HEK293 (cell line): ENCODE measurements at regions not wholly inside any gene's neighbourhood (a gene's known extent, or its start where the extent isn't known, plus 50 kb on each side); places are given as distances from the start of the nearest gene placed in this dataset.
A peak's percentile ranks its signal among the peaks of the same experiment; 100 is the strongest.

Source experiments
- CTCF ChIA-PET: fragments of 350-600 bp; formaldehyde crosslinking; extraction: SDS; loops from one replicate; lab custom pipeline; 2021; ENCODE audit warnings: antibody characterized with exemption; lab: Yijun Ruan, JAX
- POLR2A ChIA-PET: fragments of 300-600 bp; formaldehyde crosslinking; extraction: SDS; loops from one replicate; lab custom pipeline; 2020; ENCODE audit warnings: antibody characterized with exemption, inconsistent platforms; lab: Yijun Ruan, JAX
- H3K27ac ChIP-seq: fragments of 200-500 bp; sonication (Bioruptor generic); 2 replicates; pipeline ENCODE4 v1.5.1; 2014; ENCODE audit warnings: low read depth, low read length, control low read depth, inconsistent platforms; ENCODE audit errors: extremely low read depth
- H3K36me3 ChIP-seq, 2 experiments: fragments of 200-500 bp in 1 of 2; sonication (Bioruptor generic) in 1 of 2; 1 replicate in 1 of 2; 2 replicates in 1 of 2; pipeline ENCODE4 v1.5.1; 2014 to 2017; ENCODE audit warnings: inconsistent platforms in 2 of 2, low read length in 2 of 2; ENCODE audit not compliant: control insufficient read depth in 2 of 2, insufficient read depth in 1 of 2
- H3K4me1 ChIP-seq: fragments of 200-500 bp; sonication (Bioruptor generic); 2 replicates; pipeline ENCODE4 v1.5.1; 2014; ENCODE audit warnings: mild to moderate bottlenecking, low read length, inconsistent platforms; ENCODE audit not compliant: control insufficient read depth, insufficient read depth
- H3K4me3 ChIP-seq: 2 replicates; pipeline ENCODE4 v1.5.1; 2011; ENCODE audit warnings: low read depth, mild to moderate bottlenecking, control low read depth, low read length, moderate library complexity
- H3K9me3 ChIP-seq: fragments of 200-500 bp; sonication (Bioruptor generic); 2 replicates; pipeline ENCODE4 v1.5.1; 2014; ENCODE audit warnings: low read depth, low read length, inconsistent platforms; ENCODE audit not compliant: control insufficient read depth, insufficient read depth
- GLI2 ChIP-seq: fragments of 450-650 bp; formaldehyde crosslinking; IDR thresholded peaks from 2 replicates; pipeline ENCODE4; 2017; ENCODE audit warnings: missing biosample characterization, missing genetic modification characterization, low read depth, borderline replicate concordance
- KLF7 ChIP-seq: fragments of 450-650 bp; formaldehyde crosslinking; IDR thresholded peaks from 2 replicates; pipeline ENCODE4 v1.5.1; 2016; ENCODE audit warnings: missing biosample characterization, missing genetic modification characterization, borderline replicate concordance
- MYNN ChIP-seq: fragments of 450-650 bp; formaldehyde crosslinking; IDR thresholded peaks from 2 replicates; pipeline ENCODE4 v1.5.1; 2016; ENCODE audit warnings: missing biosample characterization, missing genetic modification characterization, borderline replicate concordance
- PRDM6 ChIP-seq: fragments of 450-650 bp; formaldehyde crosslinking; IDR thresholded peaks from 2 replicates; pipeline ENCODE4 v1.5.1; 2017; ENCODE audit warnings: missing biosample characterization, missing genetic modification characterization
- SALL2 ChIP-seq: fragments of 450-650 bp; formaldehyde crosslinking; IDR thresholded peaks from 2 replicates; pipeline ENCODE4 v1.5.0; 2017; ENCODE audit warnings: missing biosample characterization, mild to moderate bottlenecking, missing genetic modification characterization, borderline replicate concordance
- SETDB1 ChIP-seq: IDR thresholded peaks from one replicate; pipeline ENCODE4 v1.6.1; 2017; ENCODE audit warnings: mild to moderate bottlenecking, low read length, moderate library complexity, mixed read lengths; ENCODE audit not compliant: insufficient read length
- SP3 ChIP-seq: fragments of 450-650 bp; formaldehyde crosslinking; IDR thresholded peaks from 2 replicates; pipeline ENCODE4 v1.5.1; 2016; ENCODE audit warnings: missing biosample characterization, missing genetic modification characterization
- ZNF239 ChIP-seq: fragments of 450-650 bp; formaldehyde crosslinking; IDR thresholded peaks from 2 replicates; pipeline ENCODE4 v1.5.1; 2016; ENCODE audit warnings: missing biosample characterization, missing genetic modification characterization
- ZNF266 ChIP-seq: fragments of 450-650 bp; formaldehyde crosslinking; IDR thresholded peaks from 2 replicates; pipeline ENCODE4 v1.5.1; 2016; ENCODE audit warnings: missing biosample characterization, missing genetic modification characterization, low read depth
- ZNF274 ChIP-seq, 2 experiments: fragments of 200-500 bp in 1 of 2; fragments of 450-650 bp in 1 of 2; sonication (Bioruptor generic) in 1 of 2; formaldehyde crosslinking in 1 of 2; IDR thresholded peaks; 2 replicates each; pipeline versions ENCODE4 v1.5.1 to v1.6.1; 2014 to 2016; ENCODE audit warnings: borderline replicate concordance in 1 of 2, inconsistent platforms in 1 of 2, low read length in 1 of 2, missing biosample characterization in 1 of 2, missing genetic modification characterization in 1 of 2
- ZNF350 ChIP-seq: fragments of 450-650 bp; formaldehyde crosslinking; IDR thresholded peaks from 2 replicates; pipeline ENCODE4 v1.5.0; 2017; ENCODE audit warnings: missing biosample characterization, mild to moderate bottlenecking, missing genetic modification characterization
- ZNF404 ChIP-seq: fragments of 450-650 bp; formaldehyde crosslinking; IDR thresholded peaks from 2 replicates; pipeline ENCODE4 v1.5.1; 2017; ENCODE audit warnings: missing biosample characterization, missing genetic modification characterization
- ZNF426 ChIP-seq: fragments of 450-650 bp; formaldehyde crosslinking; IDR thresholded peaks from 2 replicates; pipeline ENCODE4 v1.5.1; 2017; ENCODE audit warnings: missing biosample characterization, missing genetic modification characterization, mild to moderate bottlenecking, inconsistent platforms, moderate library complexity
- ZNF510 ChIP-seq: fragments of 450-650 bp; formaldehyde crosslinking; IDR thresholded peaks from 2 replicates; pipeline ENCODE4 v1.5.1; 2018; ENCODE audit warnings: mild to moderate bottlenecking, missing genetic modification characterization, missing biosample characterization; ENCODE audit not compliant: insufficient replicate concordance
- ZNF529 ChIP-seq: fragments of 450-650 bp; formaldehyde crosslinking; IDR thresholded peaks from 2 replicates; pipeline ENCODE4 v1.5.1; 2017; ENCODE audit warnings: missing genetic modification characterization, missing biosample characterization; ENCODE audit not compliant: insufficient replicate concordance
- ZNF585B ChIP-seq: fragments of 450-650 bp; formaldehyde crosslinking; IDR thresholded peaks from 2 replicates; pipeline ENCODE4 v1.5.1; 2016; ENCODE audit warnings: missing biosample characterization, missing genetic modification characterization
- ZNF600 ChIP-seq: fragments of 450-650 bp; formaldehyde crosslinking; IDR thresholded peaks from 2 replicates; pipeline ENCODE4 v1.5.1; 2016; ENCODE audit warnings: missing biosample characterization, missing genetic modification characterization
- ZNF658 ChIP-seq: fragments of 450-650 bp; formaldehyde crosslinking; IDR thresholded peaks from 2 replicates; pipeline ENCODE4; 2016; ENCODE audit warnings: missing biosample characterization, missing genetic modification characterization
- TF ChIP-seq, protein P1 (sequence below): fragments of 450-650 bp; formaldehyde crosslinking; conservative IDR thresholded peaks from 2 replicates; pipeline ENCODE4 v1.5.1; 2016; ENCODE audit warnings: low read depth, missing biosample characterization, missing genetic modification characterization
- TF ChIP-seq, protein P2 (sequence below): fragments of 450-650 bp; formaldehyde crosslinking; conservative IDR thresholded peaks from 2 replicates; pipeline ENCODE4 v1.5.1; 2016; ENCODE audit warnings: low read depth, missing biosample characterization, missing genetic modification characterization

GRCh38 chr10:78543749-78544362 is 510.2 kb downstream of the RPS24 start (continued):
- no peak for TF ChIP-seq MYNN (tag by site-specific recombination)
- no peak for TF ChIP-seq ZNF510
- TF ChIP-seq KLF7 (tag by site-specific recombination) = no peak
- no peak for TF ChIP-seq ZNF585B (tag by site-specific recombination)
- TF ChIP-seq SP3 (tag by site-specific recombination) = no peak
- TF ChIP-seq, all 188 proteins: peak for 0

DNA sequence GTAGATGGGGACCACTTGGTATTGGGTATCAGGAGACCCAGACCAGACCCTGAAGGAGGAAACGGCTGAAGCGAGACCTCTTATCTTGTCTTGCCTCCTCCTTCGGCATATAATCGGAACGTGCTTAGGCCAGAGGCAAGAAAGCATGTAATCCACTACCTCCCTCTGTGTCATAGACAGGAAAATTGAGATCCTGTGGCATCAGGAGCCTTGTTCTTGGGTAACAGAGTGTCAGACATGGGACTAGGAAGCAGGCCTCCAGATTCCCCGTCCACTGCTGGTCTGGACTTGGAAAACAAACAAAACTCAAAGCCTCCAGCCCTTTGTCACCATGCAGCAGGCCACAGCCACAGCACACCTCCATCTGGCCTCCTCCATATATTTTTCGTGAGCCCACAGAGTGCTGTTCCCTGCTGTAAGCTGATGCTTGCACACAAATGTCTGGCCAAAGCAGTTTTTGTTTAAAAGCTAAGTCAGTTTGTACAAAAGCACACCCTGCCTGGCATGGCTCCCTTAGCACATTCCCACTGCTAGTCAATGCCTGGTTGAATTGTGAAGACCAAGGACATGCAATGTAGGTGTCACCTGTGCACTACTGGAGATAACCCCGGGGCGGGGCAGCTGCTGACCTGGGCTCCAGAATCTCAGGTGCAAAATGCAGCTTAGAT is 510.9 kb downstream of the RPS24 start:
- Histone ChIP-seq H3K9me3 (no peaks in the 10 kb centered on the region), H3K4me1 (no peaks in the 10 kb centered on the region; the same call in 1 of the 2 replicates), H3K4me3 (no peak overlapping the region), H3K36me3 (no peaks in the 10 kb centered on the region), H3K27ac (no peak overlapping the region)
- TF ChIP-seq SALL2 (no peak), ZNF426 (tag by site-specific recombination) (no peak), ZNF266 (tag by site-specific recombination) (no peak), PRDM6 (tag by site-specific recombination) (no peak), GLI2 (tag by site-specific recombination) (no peak), SETDB1 (no peak), ZNF274 (IDR thresholded peaks at IDR 0.05; ENCODE audit: low read length) (no peak), ZNF274 (tag by site-specific recombination; IDR thresholded peaks at IDR 0.05; ENCODE audit: borderline replicate concordance) (no peak), ZNF404 (tag by site-specific recombination) (no peak), ZNF529 (tag by site-specific recombination) (no peak), ZNF658 (no peak), ZNF600 (tag by site-specific recombination) (no peak)
- CTCF ChIA-PET = no interaction called here
- POLR2A ChIA-PET = no interaction called here

DNA sequence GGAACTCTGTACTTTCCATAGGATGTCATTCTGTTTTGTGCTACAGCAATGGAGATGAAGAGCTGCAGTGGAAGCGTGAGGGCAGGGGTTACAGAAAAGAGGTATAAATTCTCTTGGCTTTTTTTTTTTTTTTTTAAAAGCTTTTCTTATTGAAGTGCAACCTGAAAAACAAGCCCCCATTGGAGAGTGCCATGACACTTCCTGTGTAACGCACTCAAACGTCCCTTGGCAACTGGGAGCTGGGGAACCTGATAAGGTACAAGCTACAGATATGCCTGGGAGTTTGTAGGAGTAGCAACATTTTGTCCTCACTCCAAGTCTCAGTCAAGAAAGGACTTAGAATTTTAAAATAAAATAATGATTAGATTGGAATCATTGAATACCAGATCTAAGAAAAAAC is 512.1 kb downstream of the RPS24 start:
- no peaks in the 10 kb centered on the region for H3K9me3 ChIP-seq
- peaks cover 6% of the 10 kb centered on the region; the same call in 1 of the 2 replicates for H3K4me1 ChIP-seq
- H3K4me3 ChIP-seq = no peak overlapping the region
- POLR2A ChIA-PET = interaction anchor here (0.7 kb wide), 1 partner anchor 34 kb away, joined by 4 read pairs; no protein-coding TSS in a partner anchor
- CTCF ChIA-PET = interaction anchor here (0.7 to 0.8 kb wide), 2 partner anchors 112 to 498 kb away, joined by 3 to 4 read pairs; no protein-coding TSS in a partner anchor
- no peak overlapping the region for H3K27ac ChIP-seq
- H3K36me3 ChIP-seq = no peaks in the 10 kb centered on the region
- TF ChIP-seq, protein P1, sequence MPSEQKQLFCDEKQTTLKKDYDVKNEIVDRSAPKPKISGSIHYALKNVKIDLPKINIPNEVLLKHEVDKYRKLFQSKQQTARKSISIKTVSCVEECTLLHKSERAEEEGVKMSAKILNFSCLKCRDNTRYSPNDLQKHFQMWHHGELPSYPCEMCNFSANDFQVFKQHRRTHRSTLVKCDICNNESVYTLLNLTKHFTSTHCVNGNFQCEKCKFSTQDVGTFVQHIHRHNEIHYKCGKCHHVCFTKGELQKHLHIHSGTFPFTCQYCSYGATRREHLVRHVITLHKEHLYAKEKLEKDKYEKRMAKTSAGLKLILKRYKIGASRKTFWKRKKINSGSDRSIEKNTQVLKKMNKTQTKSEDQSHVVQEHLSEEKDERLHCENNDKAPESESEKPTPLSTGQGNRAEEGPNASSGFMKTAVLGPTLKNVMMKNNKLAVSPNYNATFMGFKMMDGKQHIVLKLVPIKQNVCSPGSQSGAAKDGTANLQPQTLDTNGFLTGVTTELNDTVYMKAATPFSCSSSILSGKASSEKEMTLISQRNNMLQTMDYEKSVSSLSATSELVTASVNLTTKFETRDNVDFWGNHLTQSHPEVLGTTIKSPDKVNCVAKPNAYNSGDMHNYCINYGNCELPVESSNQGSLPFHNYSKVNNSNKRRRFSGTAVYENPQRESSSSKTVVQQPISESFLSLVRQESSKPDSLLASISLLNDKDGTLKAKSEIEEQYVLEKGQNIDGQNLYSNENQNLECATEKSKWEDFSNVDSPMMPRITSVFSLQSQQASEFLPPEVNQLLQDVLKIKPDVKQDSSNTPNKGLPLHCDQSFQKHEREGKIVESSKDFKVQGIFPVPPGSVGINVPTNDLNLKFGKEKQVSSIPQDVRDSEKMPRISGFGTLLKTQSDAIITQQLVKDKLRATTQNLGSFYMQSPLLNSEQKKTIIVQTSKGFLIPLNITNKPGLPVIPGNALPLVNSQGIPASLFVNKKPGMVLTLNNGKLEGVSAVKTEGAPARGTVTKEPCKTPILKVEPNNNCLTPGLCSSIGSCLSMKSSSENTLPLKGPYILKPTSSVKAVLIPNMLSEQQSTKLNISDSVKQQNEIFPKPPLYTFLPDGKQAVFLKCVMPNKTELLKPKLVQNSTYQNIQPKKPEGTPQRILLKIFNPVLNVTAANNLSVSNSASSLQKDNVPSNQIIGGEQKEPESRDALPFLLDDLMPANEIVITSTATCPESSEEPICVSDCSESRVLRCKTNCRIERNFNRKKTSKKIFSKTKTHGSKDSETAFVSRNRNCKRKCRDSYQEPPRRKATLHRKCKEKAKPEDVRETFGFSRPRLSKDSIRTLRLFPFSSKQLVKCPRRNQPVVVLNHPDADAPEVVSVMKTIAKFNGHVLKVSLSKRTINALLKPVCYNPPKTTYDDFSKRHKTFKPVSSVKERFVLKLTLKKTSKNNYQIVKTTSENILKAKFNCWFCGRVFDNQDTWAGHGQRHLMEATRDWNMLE = peak; percentile 44; the same call in 1 of the 2 replicates
- TF ChIP-seq ZNF350 (tag by site-specific recombination) = no peak
- TF ChIP-seq, protein P2, sequence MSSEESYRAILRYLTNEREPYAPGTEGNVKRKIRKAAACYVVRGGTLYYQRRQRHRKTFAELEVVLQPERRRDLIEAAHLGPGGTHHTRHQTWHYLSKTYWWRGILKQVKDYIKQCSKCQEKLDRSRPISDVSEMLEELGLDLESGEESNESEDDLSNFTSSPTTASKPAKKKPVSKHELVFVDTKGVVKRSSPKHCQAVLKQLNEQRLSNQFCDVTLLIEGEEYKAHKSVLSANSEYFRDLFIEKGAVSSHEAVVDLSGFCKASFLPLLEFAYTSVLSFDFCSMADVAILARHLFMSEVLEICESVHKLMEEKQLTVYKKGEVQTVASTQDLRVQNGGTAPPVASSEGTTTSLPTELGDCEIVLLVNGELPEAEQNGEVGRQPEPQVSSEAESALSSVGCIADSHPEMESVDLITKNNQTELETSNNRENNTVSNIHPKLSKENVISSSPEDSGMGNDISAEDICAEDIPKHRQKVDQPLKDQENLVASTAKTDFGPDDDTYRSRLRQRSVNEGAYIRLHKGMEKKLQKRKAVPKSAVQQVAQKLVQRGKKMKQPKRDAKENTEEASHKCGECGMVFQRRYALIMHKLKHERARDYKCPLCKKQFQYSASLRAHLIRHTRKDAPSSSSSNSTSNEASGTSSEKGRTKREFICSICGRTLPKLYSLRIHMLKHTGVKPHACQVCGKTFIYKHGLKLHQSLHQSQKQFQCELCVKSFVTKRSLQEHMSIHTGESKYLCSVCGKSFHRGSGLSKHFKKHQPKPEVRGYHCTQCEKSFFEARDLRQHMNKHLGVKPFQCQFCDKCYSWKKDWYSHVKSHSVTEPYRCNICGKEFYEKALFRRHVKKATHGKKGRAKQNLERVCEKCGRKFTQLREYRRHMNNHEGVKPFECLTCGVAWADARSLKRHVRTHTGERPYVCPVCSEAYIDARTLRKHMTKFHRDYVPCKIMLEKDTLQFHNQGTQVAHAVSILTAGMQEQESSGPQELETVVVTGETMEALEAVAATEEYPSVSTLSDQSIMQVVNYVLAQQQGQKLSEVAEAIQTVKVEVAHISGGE (tag by site-specific recombination) = peak; percentile 91
- no peak for TF ChIP-seq ZNF426 (tag by site-specific recombination)
- TF ChIP-seq ZNF239 (tag by site-specific recombination) = no peak
- TF ChIP-seq, all 188 proteins: peak for 2
